ENCODE measurements at regions not wholly inside any gene's neighbourhood (a gene's known extent, or its start where the extent isn't known, plus 50 kb on each side); places are given as distances from the start of the nearest gene placed in this dataset.
"Not testable (repeated sequence)": the region's sequence is repeated elsewhere in the genome, so short reads cannot be mapped to it uniquely, and the experiment has no call there.

DNA sequence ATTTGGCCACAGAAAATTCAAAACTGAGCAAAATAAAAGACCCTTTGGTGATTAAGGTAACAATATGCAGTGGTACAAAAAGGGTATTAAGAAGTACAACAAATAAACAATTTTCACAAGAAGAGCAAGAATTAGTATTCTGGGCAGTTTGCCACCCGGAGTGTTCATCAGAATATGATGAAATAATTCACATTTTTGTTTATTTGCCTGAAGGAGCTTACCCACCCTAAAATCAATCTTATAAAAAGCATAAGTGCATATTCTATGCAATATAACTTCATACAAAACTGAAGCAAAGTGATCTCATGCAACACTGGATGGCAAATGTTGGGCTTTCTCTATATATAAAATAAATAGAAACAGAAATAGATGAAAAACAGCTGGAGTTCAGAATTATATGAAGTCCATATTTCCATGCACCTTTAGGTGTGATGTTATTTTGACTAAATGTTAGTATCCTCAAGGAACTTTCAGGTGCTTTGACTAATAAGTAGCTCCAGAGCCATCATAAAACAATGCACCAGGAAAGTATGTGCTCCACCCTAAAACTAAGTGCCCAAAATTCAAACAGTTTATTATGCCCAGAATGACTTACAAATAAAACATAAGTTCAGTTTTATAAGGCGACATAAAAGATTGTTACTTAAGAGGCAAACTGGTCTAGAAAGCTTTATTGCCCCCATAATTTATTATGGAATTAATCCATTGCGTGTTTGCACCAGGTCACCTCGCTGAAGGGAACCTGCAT lies 474.3 kb downstream of the SEMA3D start:
- no peak for DNase-seq (ENCODE audit: extremely low spot score, unreplicated experiment)
- Mint-ChIP-seq H3K4me1 (ENCODE audit: unreplicated experiment) (peaks cover 8% of the 10 kb centered on the region), H3K9me3 (no peaks in the 10 kb centered on the region), H3K27ac (no peak overlapping the region), H3K27me3 (no peaks in the 10 kb centered on the region), H3K4me3 (no peak overlapping the region), H3K36me3 (no peaks in the 10 kb centered on the region)
- TF ChIP-seq, protein P1, sequence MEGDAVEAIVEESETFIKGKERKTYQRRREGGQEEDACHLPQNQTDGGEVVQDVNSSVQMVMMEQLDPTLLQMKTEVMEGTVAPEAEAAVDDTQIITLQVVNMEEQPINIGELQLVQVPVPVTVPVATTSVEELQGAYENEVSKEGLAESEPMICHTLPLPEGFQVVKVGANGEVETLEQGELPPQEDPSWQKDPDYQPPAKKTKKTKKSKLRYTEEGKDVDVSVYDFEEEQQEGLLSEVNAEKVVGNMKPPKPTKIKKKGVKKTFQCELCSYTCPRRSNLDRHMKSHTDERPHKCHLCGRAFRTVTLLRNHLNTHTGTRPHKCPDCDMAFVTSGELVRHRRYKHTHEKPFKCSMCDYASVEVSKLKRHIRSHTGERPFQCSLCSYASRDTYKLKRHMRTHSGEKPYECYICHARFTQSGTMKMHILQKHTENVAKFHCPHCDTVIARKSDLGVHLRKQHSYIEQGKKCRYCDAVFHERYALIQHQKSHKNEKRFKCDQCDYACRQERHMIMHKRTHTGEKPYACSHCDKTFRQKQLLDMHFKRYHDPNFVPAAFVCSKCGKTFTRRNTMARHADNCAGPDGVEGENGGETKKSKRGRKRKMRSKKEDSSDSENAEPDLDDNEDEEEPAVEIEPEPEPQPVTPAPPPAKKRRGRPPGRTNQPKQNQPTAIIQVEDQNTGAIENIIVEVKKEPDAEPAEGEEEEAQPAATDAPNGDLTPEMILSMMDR (conservative IDR thresholded peaks at IDR 0.05) = no peak

- DNase-seq (ENCODE audit: extremely low spot score, unreplicated experiment); H3K27ac Mint-ChIP-seq; H3K9me3 Mint-ChIP-seq; H3K4me3 Mint-ChIP-seq; H3K4me1 Mint-ChIP-seq (ENCODE audit: unreplicated experiment); H3K36me3 Mint-ChIP-seq; H3K27me3 Mint-ChIP-seq: not testable (repeated sequence)
Measured at GRCh38 chr7:84710538-84710937, 476.3 kb downstream of the SEMA3D start.

DNA sequence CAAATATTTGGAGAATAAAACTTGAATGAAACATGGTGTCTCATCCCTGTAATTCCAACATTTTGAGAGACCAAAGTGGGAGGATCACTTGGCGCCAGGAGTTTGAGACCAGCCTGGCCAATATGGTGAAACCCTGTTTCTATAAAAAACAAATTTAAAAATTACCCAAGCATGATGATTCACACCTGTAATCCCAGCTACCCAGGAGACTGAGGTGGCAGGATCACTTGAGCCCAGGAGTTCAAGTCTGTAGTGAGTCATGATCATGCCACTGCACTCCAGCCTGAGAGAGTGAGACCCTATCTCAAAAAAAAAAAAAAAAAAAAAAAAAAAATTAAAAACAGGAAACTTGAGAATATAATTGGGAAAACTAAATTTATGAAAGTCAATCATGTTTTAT lies 481.1 kb downstream of the SEMA3D start:
- Mint-ChIP-seq H3K27ac (no peak overlapping the region), H3K4me3 (no peak overlapping the region), H3K36me3 (peaks cover 3% of the 10 kb centered on the region), H3K27me3 (no peaks in the 10 kb centered on the region), H3K9me3 (peaks cover 4% of the 10 kb centered on the region), H3K4me1 (ENCODE audit: unreplicated experiment) (peaks cover 9% of the 10 kb centered on the region)
- no peak for DNase-seq (ENCODE audit: extremely low spot score, unreplicated experiment)
- TF ChIP-seq, protein P1 (conservative IDR thresholded peaks at IDR 0.05) = no peak

- H3K27me3 Mint-ChIP-seq = no peaks in the 10 kb centered on the region
- peaks cover 9% of the 10 kb centered on the region for H3K4me1 Mint-ChIP-seq (ENCODE audit: unreplicated experiment)
- H3K4me3 Mint-ChIP-seq = no peak overlapping the region
- TF ChIP-seq, protein P1 (conservative IDR thresholded peaks at IDR 0.05) = no peak
- H3K36me3 Mint-ChIP-seq = peaks cover 3% of the 10 kb centered on the region
- no peak for DNase-seq (ENCODE audit: extremely low spot score, unreplicated experiment)
- H3K27ac Mint-ChIP-seq = no peak overlapping the region
- peaks cover 4% of the 10 kb centered on the region for H3K9me3 Mint-ChIP-seq
Measured at GRCh38 chr7:84705079-84705478, 481.8 kb downstream of the SEMA3D start.

- H3K4me1 Mint-ChIP-seq (ENCODE audit: unreplicated experiment) = peaks cover 9% of the 10 kb centered on the region
- H3K27ac Mint-ChIP-seq = no peak overlapping the region
- peaks cover 3% of the 10 kb centered on the region for H3K36me3 Mint-ChIP-seq
- no peaks in the 10 kb centered on the region for H3K27me3 Mint-ChIP-seq
- H3K9me3 Mint-ChIP-seq = peaks cover 4% of the 10 kb centered on the region
- TF ChIP-seq, protein P1 (conservative IDR thresholded peaks at IDR 0.05) = no peak
- DNase-seq (ENCODE audit: extremely low spot score, unreplicated experiment) = no peak
- no peak overlapping the region for H3K4me3 Mint-ChIP-seq
Measured at GRCh38 chr7:84704380-84704779, 482.5 kb downstream of the SEMA3D start.

GRCh38 chr7:84701524-84702306 lies 485.1 kb downstream of the SEMA3D start:
- peaks cover 9% of the 10 kb centered on the region for H3K4me1 Mint-ChIP-seq (ENCODE audit: unreplicated experiment)
- H3K27me3 Mint-ChIP-seq = no peaks in the 10 kb centered on the region
- TF ChIP-seq, protein P1 (conservative IDR thresholded peaks at IDR 0.05) = no peak
- no peak overlapping the region for H3K4me3 Mint-ChIP-seq
- peaks cover 4% of the 10 kb centered on the region for H3K9me3 Mint-ChIP-seq
- peaks cover 3% of the 10 kb centered on the region for H3K36me3 Mint-ChIP-seq
- no peak overlapping the region for H3K27ac Mint-ChIP-seq
- DNase-seq (ENCODE audit: extremely low spot score, unreplicated experiment) = no peak

All from type B pancreatic cell (in vitro differentiated cells).